ENCODE measurements at regions not wholly inside any gene's neighbourhood (a gene's known extent, or its start where the extent isn't known, plus 50 kb on each side); places are given as distances from the start of the nearest gene placed in this dataset.

- ATAC-seq (no peak), DNase-seq (ENCODE audit: low read depth, low spot score) (no peak)
- no TSS peak for BruUV-seq (replicated peaks)
- no peaks in the 10 kb centered on the region for H3K36me3 ChIP-seq (ENCODE audit: control insufficient read depth in 1 of 2, insufficient read depth in 2 of 2, low read length in 2 of 2)
- H3K27me3 ChIP-seq (ENCODE audit: insufficient read depth, low read length), result peaks cover 20% of the 10 kb centered on the region; the same call in 1 of the 2 replicates
- H3K4me1 ChIP-seq (ENCODE audit: control insufficient read depth in 1 of 2, insufficient read depth in 2 of 2, low read length in 2 of 2), result no peaks in the 10 kb centered on the region
- no peaks in the 10 kb centered on the region for H3K9me3 ChIP-seq (ENCODE audit: control insufficient read depth in 1 of 2, insufficient read depth in 1 of 2, low read depth in 1 of 2, low read length in 2 of 2)
- H3K4me3 ChIP-seq (replicated peaks in 1 of 2; ENCODE audit: low read depth in 1 of 2, low read length in 2 of 2), result no peak overlapping the region
- no peak for TF ChIP-seq CTCF (IDR thresholded peaks at IDR 0.05 in 2 of 3, conservative IDR thresholded peaks at IDR 0.05 in 1 of 3; ENCODE audit: borderline replicate concordance in 1 of 3, insufficient read depth in 1 of 3, low read depth in 2 of 3, low read length in 2 of 3)
- TF ChIP-seq ZBTB33 (IDR thresholded peaks at IDR 0.05; ENCODE audit: extremely low read depth, insufficient replicate concordance, low read length), result no peak
- no peak for TF ChIP-seq TCF7L2 (IDR thresholded peaks at IDR 0.05; ENCODE audit: borderline replicate concordance, extremely low read depth, insufficient read depth, insufficient read length)
- TF ChIP-seq YY1 (IDR thresholded peaks at IDR 0.05; ENCODE audit: extremely low read depth, insufficient replicate concordance, low read depth, low read length), result no peak
- no peak for TF ChIP-seq POLR2A (IDR thresholded peaks at IDR 0.05; ENCODE audit: borderline replicate concordance, extremely low read depth, insufficient read depth, insufficient read length)
- TF ChIP-seq MAX (IDR thresholded peaks at IDR 0.05), result no peak
- no peak for TF ChIP-seq SRF (IDR thresholded peaks at IDR 0.05; ENCODE audit: low read depth)
- TF ChIP-seq REST (IDR thresholded peaks at IDR 0.05; ENCODE audit: low read depth), result no peak
- no peak for TF ChIP-seq JUND (IDR thresholded peaks at IDR 0.05)
- no peak for TF ChIP-seq EGR1 (IDR thresholded peaks at IDR 0.05; ENCODE audit: low read depth)
- TF ChIP-seq ZFX (IDR thresholded peaks at IDR 0.05), result no peak
- no peak for TF ChIP-seq SIN3A (IDR thresholded peaks at IDR 0.05; ENCODE audit: low read depth)
- no peak for TF ChIP-seq CBX3 (IDR thresholded peaks at IDR 0.05; ENCODE audit: low read depth)
- TF ChIP-seq SP1 (IDR thresholded peaks at IDR 0.05; ENCODE audit: low read depth), result no peak
- TF ChIP-seq EZH2phosphoT487 (IDR thresholded peaks at IDR 0.05; ENCODE audit: borderline replicate concordance), result no peak
- TF ChIP-seq ELF1 (IDR thresholded peaks at IDR 0.05; ENCODE audit: borderline replicate concordance, low read depth), result no peak
- TF ChIP-seq EZH2 (IDR thresholded peaks at IDR 0.05), result no peak
- TF ChIP-seq FOSL1 (IDR thresholded peaks at IDR 0.05; ENCODE audit: low read depth), result no peak
- TF ChIP-seq POLR2AphosphoS5 (IDR thresholded peaks at IDR 0.05; ENCODE audit: low read depth, low read length), result no peak
- no peak for TF ChIP-seq RAD21 (IDR thresholded peaks at IDR 0.05; ENCODE audit: low read depth)
- H3K9ac ChIP-seq (ENCODE audit: low read length), result no peak overlapping the region
- H3K9me2 ChIP-seq (ENCODE audit: insufficient read depth), result no peaks in the 10 kb centered on the region
- H3K27ac ChIP-seq (ENCODE audit: low read depth, low read length), result no peak overlapping the region
- no peak overlapping the region for H3K4me2 ChIP-seq (ENCODE audit: low read length)
- H4K20me1 ChIP-seq (ENCODE audit: insufficient read depth), result no peaks in the 10 kb centered on the region
- H3K79me2 ChIP-seq (ENCODE audit: insufficient read depth, low read length), result no peaks in the 10 kb centered on the region
- no peak overlapping the region for H2AFZ ChIP-seq (ENCODE audit: low read depth, low read length, poor library complexity, severe bottlenecking)
- ChIA-PET CTCF (interaction anchor here (1.4 kb wide), 1 partner anchor 18 kb away, joined by 5 read pairs; no protein-coding TSS in a partner anchor), POLR2A (no interaction called here), RAD21 (ENCODE audit: low non-redundant PET in 1 of 2, low total read pairs in 2 of 2, uncharacterized antibody in 2 of 2, unreplicated experiment in 2 of 2) (no interaction called here)
- intact Hi-C loops (cut with micrococcal nuclease), result no loop called here
Observed at GRCh38 chr15:91723959-91724358, 129.5 kb upstream of the SLCO3A1 start.

Measured in HCT116 (cell line).